ENCODE measurements at regions not wholly inside any gene's neighbourhood (a gene's known extent, or its start where the extent isn't known, plus 50 kb on each side); places are given as distances from the start of the nearest gene placed in this dataset.

GRCh38 chr12:59372956-59373355 is 222.9 kb upstream of the SLC16A7 start:
- TF ChIP-seq CTCF (conservative IDR thresholded peaks at IDR 0.05; ENCODE audit: low read length), result peak; percentile 59
- no peak for TF ChIP-seq EZH2phosphoT487 (IDR thresholded peaks at IDR 0.05; ENCODE audit: borderline replicate concordance)
